Adrenal gland (tissue), 5 donors: ENCODE measurements at regions not wholly inside any gene's neighbourhood (a gene's known extent, or its start where the extent isn't known, plus 50 kb on each side); places are given as distances from the start of the nearest gene placed in this dataset.

Experiments used
- CTCF ChIP-seq, 6 experiments: fragments of 450-650 bp in 4 of 6; fragments of 200-600 bp in 2 of 6; sonication (generic) in 1 of 6; IDR thresholded peaks; 1 replicate in 5 of 6; 2 replicates in 1 of 6; pipeline versions ENCODE4 v1.5.1 to v1.8.0; 2016 to 2021; ENCODE audit warnings: antibody characterized with exemption in 6 of 6, mild to moderate bottlenecking in 2 of 6, moderate library complexity in 1 of 6
- POLR2A ChIP-seq, 2 donors: fragments of 450-650 bp; IDR thresholded peaks; one replicate each; pipeline ENCODE4 v1.6.1; 2017; ENCODE audit warnings: antibody characterized with exemption in 2 of 2, mild to moderate bottlenecking in 2 of 2, moderate library complexity in 1 of 2
- donor health status: DM: no; HTN: no; CAD: no.

GRCh38 chr2:238694922-238695321 is 153.0 kb upstream of the TWIST2 start:
- TF ChIP-seq POLR2A (IDR thresholded peaks at IDR 0.05) (no peak), CTCF (IDR thresholded peaks at IDR 0.05) (no peak)
